ENCODE measurements at regions not wholly inside any gene's neighbourhood (a gene's known extent, or its start where the extent isn't known, plus 50 kb on each side); places are given as distances from the start of the nearest gene placed in this dataset.

GRCh38 chr10:83050815-83051214 lies 1088.5 kb upstream of the GHITM start:
- H3K36me3 ChIP-seq (ENCODE audit: insufficient read depth, low read length) = no peaks in the 10 kb centered on the region
- H3K9me3 ChIP-seq (ENCODE audit: insufficient read depth, low read depth, low read length) = no peaks in the 10 kb centered on the region
- no peak overlapping the region for H3K4me2 ChIP-seq (ENCODE audit: low read depth, low read length, poor library complexity, severe bottlenecking)
- no peaks in the 10 kb centered on the region for H3K79me2 ChIP-seq (ENCODE audit: insufficient read depth, low read length)
- no peak overlapping the region for H3K9ac ChIP-seq (ENCODE audit: low read depth, low read length, poor library complexity, severe bottlenecking)
- H3K9me2 ChIP-seq (replicated peaks; ENCODE audit: low read depth, low read length) = no peaks in the 10 kb centered on the region
- no peak for TF ChIP-seq EZH2phosphoT487 (IDR thresholded peaks at IDR 0.05; ENCODE audit: borderline replicate concordance)
- TF ChIP-seq CTCF (conservative IDR thresholded peaks at IDR 0.05; ENCODE audit: low read length) = no peak
- no peaks in the 10 kb centered on the region for H3K4me1 ChIP-seq (ENCODE audit: insufficient read depth, low read length, poor library complexity, severe bottlenecking)
- H3K27me3 ChIP-seq (ENCODE audit: insufficient read depth, low read length, poor library complexity, severe bottlenecking) = no peaks in the 10 kb centered on the region
- H2AFZ ChIP-seq (ENCODE audit: low read length) = no peak overlapping the region
- no peaks in the 10 kb centered on the region for H3F3A ChIP-seq (ENCODE audit: low read depth)
- no peaks in the 10 kb centered on the region for H4K20me1 ChIP-seq (ENCODE audit: insufficient read depth, low read length, poor library complexity, severe bottlenecking)
- H3K4me3 ChIP-seq (ENCODE audit: low read length, poor library complexity, severe bottlenecking) = no peak overlapping the region

GRCh38 chr10:83062871-83063270 lies 1076.4 kb upstream of the GHITM start:
- H3K36me3 ChIP-seq (ENCODE audit: insufficient read depth, low read length) = no peaks in the 10 kb centered on the region
- no peaks in the 10 kb centered on the region for H3K4me1 ChIP-seq (ENCODE audit: insufficient read depth, low read length, poor library complexity, severe bottlenecking)
- H3K4me3 ChIP-seq (ENCODE audit: low read length, poor library complexity, severe bottlenecking) = no peak overlapping the region
- H2AFZ ChIP-seq (ENCODE audit: low read length) = no peak overlapping the region
- H3K79me2 ChIP-seq (ENCODE audit: insufficient read depth, low read length) = no peaks in the 10 kb centered on the region
- no peak overlapping the region for H3K4me2 ChIP-seq (ENCODE audit: low read depth, low read length, poor library complexity, severe bottlenecking)
- no peaks in the 10 kb centered on the region for H3K27me3 ChIP-seq (ENCODE audit: insufficient read depth, low read length, poor library complexity, severe bottlenecking)
- TF ChIP-seq EZH2phosphoT487 (IDR thresholded peaks at IDR 0.05; ENCODE audit: borderline replicate concordance) = no peak
- TF ChIP-seq CTCF (conservative IDR thresholded peaks at IDR 0.05; ENCODE audit: low read length) = no peak
- H3K9me3 ChIP-seq (ENCODE audit: insufficient read depth, low read depth, low read length) = no peaks in the 10 kb centered on the region
- no peaks in the 10 kb centered on the region for H3F3A ChIP-seq (ENCODE audit: low read depth)
- no peak overlapping the region for H3K9ac ChIP-seq (ENCODE audit: low read depth, low read length, poor library complexity, severe bottlenecking)
- H4K20me1 ChIP-seq (ENCODE audit: insufficient read depth, low read length, poor library complexity, severe bottlenecking) = no peaks in the 10 kb centered on the region
- H3K9me2 ChIP-seq (replicated peaks; ENCODE audit: low read depth, low read length) = no peaks in the 10 kb centered on the region

GRCh38 chr10:83073472-83073871 lies 1065.8 kb upstream of the GHITM start:
- H3K4me3 ChIP-seq (ENCODE audit: low read length, poor library complexity, severe bottlenecking) = no peak overlapping the region
- H3K9ac ChIP-seq (ENCODE audit: low read depth, low read length, poor library complexity, severe bottlenecking) = no peak overlapping the region
- H3K4me1 ChIP-seq (ENCODE audit: insufficient read depth, low read length, poor library complexity, severe bottlenecking) = no peaks in the 10 kb centered on the region
- H4K20me1 ChIP-seq (ENCODE audit: insufficient read depth, low read length, poor library complexity, severe bottlenecking) = no peaks in the 10 kb centered on the region
- no peak overlapping the region for H2AFZ ChIP-seq (ENCODE audit: low read length)
- no peak overlapping the region for H3K4me2 ChIP-seq (ENCODE audit: low read depth, low read length, poor library complexity, severe bottlenecking)
- no peaks in the 10 kb centered on the region for H3K9me2 ChIP-seq (replicated peaks; ENCODE audit: low read depth, low read length)
- H3F3A ChIP-seq (ENCODE audit: low read depth) = no peaks in the 10 kb centered on the region
- TF ChIP-seq CTCF (conservative IDR thresholded peaks at IDR 0.05; ENCODE audit: low read length) (no peak), EZH2phosphoT487 (IDR thresholded peaks at IDR 0.05; ENCODE audit: borderline replicate concordance) (no peak)
- H3K79me2 ChIP-seq (ENCODE audit: insufficient read depth, low read length) = no peaks in the 10 kb centered on the region
- no peaks in the 10 kb centered on the region for H3K27me3 ChIP-seq (ENCODE audit: insufficient read depth, low read length, poor library complexity, severe bottlenecking)
- no peaks in the 10 kb centered on the region for H3K36me3 ChIP-seq (ENCODE audit: insufficient read depth, low read length)
- no peaks in the 10 kb centered on the region for H3K9me3 ChIP-seq (ENCODE audit: insufficient read depth, low read depth, low read length)

All from Loucy (cell line).